Thyroid gland (tissue), 4 donors: ENCODE measurements at regions not wholly inside any gene's neighbourhood (a gene's known extent, or its start where the extent isn't known, plus 50 kb on each side); places are given as distances from the start of the nearest gene placed in this dataset.

Experiments used
- DNase-seq, 2 donors: peaks; one replicate each; pipeline ENCODE4 v3.0.0-alpha.2; 2019
- H3K27ac ChIP-seq, 3 donors: fragments of 200-600 bp; sonication (generic); 1 replicate in 2 of 3; 2 replicates in 1 of 3; pipeline ENCODE4 v1.5.1; 2016 to 2019; ENCODE audit warnings: mild to moderate bottlenecking in 1 of 3, moderate library complexity in 1 of 3
- H3K27me3 ChIP-seq: fragments of 200-600 bp; sonication (generic); one replicate; pipeline ENCODE4 v1.5.1; 2019
- H3K36me3 ChIP-seq, 2 donors: fragments of 200-600 bp; sonication (generic); one replicate each; pipeline ENCODE4 v1.5.1; 2016 to 2019
- H3K4me1 ChIP-seq, 2 donors: fragments of 200-600 bp; sonication (generic); one replicate each; pipeline ENCODE4 v1.5.1; 2017 to 2019
- H3K4me3 ChIP-seq, 3 donors: fragments of 200-600 bp; sonication (generic); replicated peaks in 1 of 3; 1 replicate in 2 of 3; 2 replicates in 1 of 3; pipeline ENCODE4 v1.5.1; 2016; ENCODE audit warnings: mild to moderate bottlenecking in 1 of 3
- H3K9me3 ChIP-seq: fragments of 200-600 bp; sonication (generic); one replicate; pipeline ENCODE4 v1.5.1; 2017
- CTCF ChIP-seq, 6 experiments: fragments of 200-600 bp in 3 of 6; fragments of 450-650 bp in 3 of 6; sonication (generic) in 3 of 6; IDR thresholded peaks; one replicate each; pipeline ENCODE4 v1.5.1; 2016 to 2019; ENCODE audit warnings: antibody characterized with exemption in 6 of 6, mild to moderate bottlenecking in 2 of 6, inconsistent platforms in 1 of 6, moderate library complexity in 1 of 6
- POLR2A ChIP-seq, 2 donors: fragments of 450-650 bp; IDR thresholded peaks; one replicate each; pipeline ENCODE4 v1.6.1; 2017; ENCODE audit warnings: antibody characterized with exemption in 2 of 2, mild to moderate bottlenecking in 2 of 2, moderate library complexity in 1 of 2
- WGBS, 2 donors: methylation state at CpG; one replicate each; pipeline ENCODE4 v1.1.5; 2017; 5-methylcytosine and 5-hydroxymethylcytosine counted together
- intact Hi-C: fragments of 100-400 bp; cut with DNase I; formaldehyde crosslinking; loops from one replicate; pipeline ENCODE4 v1.15.1; 2023

- WGBS, 2 donors: 97 to 98% methylated on average over 2 of the region's 2 CpGs
- H3K4me1 ChIP-seq: no peaks in the 10 kb centered on the region
- no peak for DNase-seq
- H3K9me3 ChIP-seq: no peaks in the 10 kb centered on the region
- intact Hi-C loops: no loop called here
- TF ChIP-seq CTCF (IDR thresholded peaks at IDR 0.05) (no peak), POLR2A (IDR thresholded peaks at IDR 0.05) (no peak)
- no peaks in the 10 kb centered on the region for H3K27me3 ChIP-seq
- no peak overlapping the region for H3K27ac ChIP-seq
- H3K36me3 ChIP-seq: no peaks in the 10 kb centered on the region
- no peak overlapping the region for H3K4me3 ChIP-seq
Measured at GRCh38 chr4:98804403-98804802, 124.5 kb downstream of the EIF4E start.

GRCh38 chr4:98803251-98803650 is 125.7 kb downstream of the EIF4E start:
- TF ChIP-seq CTCF (IDR thresholded peaks at IDR 0.05): no peak
- TF ChIP-seq POLR2A (IDR thresholded peaks at IDR 0.05): no peak
- Histone ChIP-seq H3K4me3 (no peak overlapping the region), H3K9me3 (no peaks in the 10 kb centered on the region), H3K4me1 (no peaks in the 10 kb centered on the region), H3K36me3 (no peaks in the 10 kb centered on the region), H3K27ac (no peak overlapping the region), H3K27me3 (no peaks in the 10 kb centered on the region)
- intact Hi-C loops: no loop called here
- WGBS, 2 donors: 76 to 84% methylated on average over 3 of the region's 3 CpGs
- DNase-seq: no peak

GRCh38 chr4:98802770-98803198 is 126.1 kb downstream of the EIF4E start:
- Histone ChIP-seq H3K27ac (no peak overlapping the region), H3K4me3 (no peak overlapping the region), H3K27me3 (no peaks in the 10 kb centered on the region), H3K36me3 (no peaks in the 10 kb centered on the region), H3K9me3 (no peaks in the 10 kb centered on the region), H3K4me1 (no peaks in the 10 kb centered on the region)
- DNase-seq: no peak
- intact Hi-C loops: no loop called here
- TF ChIP-seq POLR2A (IDR thresholded peaks at IDR 0.05) (no peak), CTCF (IDR thresholded peaks at IDR 0.05) (no peak)
- 50 to 68% methylated on average over 1 of the region's 1 CpG for WGBS, 2 donors

GRCh38 chr4:98801259-98801725 is 127.6 kb downstream of the EIF4E start:
- no peak for DNase-seq

GRCh38 chr4:98796991-98797390 is 131.9 kb downstream of the EIF4E start:
- no peaks in the 10 kb centered on the region for H3K9me3 ChIP-seq
- intact Hi-C loops: no loop called here
- no peak for DNase-seq
- TF ChIP-seq CTCF (IDR thresholded peaks at IDR 0.05) (no peak), POLR2A (IDR thresholded peaks at IDR 0.05) (no peak)
- H3K4me3 ChIP-seq: no peak overlapping the region
- no peak overlapping the region for H3K27ac ChIP-seq
- WGBS, 2 donors: 87 to 89% methylated on average over 7 of the region's 7 CpGs
- H3K36me3 ChIP-seq: no peaks in the 10 kb centered on the region
- no peaks in the 10 kb centered on the region for H3K27me3 ChIP-seq
- H3K4me1 ChIP-seq: no peaks in the 10 kb centered on the region

More at GRCh38 chr4:98801259-98801725, 127.6 kb downstream of the EIF4E start:
- intact Hi-C loops: no loop called here
- Histone ChIP-seq H3K27me3 (no peaks in the 10 kb centered on the region), H3K27ac (no peak overlapping the region), H3K36me3 (no peaks in the 10 kb centered on the region), H3K4me3 (no peak overlapping the region), H3K4me1 (no peaks in the 10 kb centered on the region), H3K9me3 (no peaks in the 10 kb centered on the region)
- 70 to 82% methylated on average over 6 of the region's 6 CpGs for WGBS, 2 donors
- TF ChIP-seq POLR2A (IDR thresholded peaks at IDR 0.05) (no peak), CTCF (IDR thresholded peaks at IDR 0.05) (no peak)
